Effector memory CD8-positive, alpha-beta T cell (primary cell): ENCODE measurements at regions not wholly inside any gene's neighbourhood (a gene's known extent, or its start where the extent isn't known, plus 50 kb on each side); places are given as distances from the start of the nearest gene placed in this dataset.
"Not testable (repeated sequence)": the region's sequence is repeated elsewhere in the genome, so short reads cannot be mapped to it uniquely, and the experiment has no call there.

ENCODE experiments used
- ATAC-seq: fragments of 150-1000 bp; cut with Tn5 transposase; replicated peaks from 2 replicates; pipeline ENCODE4 v1.10.0; 2021; ENCODE audit warnings: mild to moderate bottlenecking, moderate library complexity
- DNase-seq, 3 experiments: peaks; one replicate each; pipeline ENCODE4 v3.0.0; 2021
- H3K27ac Mint-ChIP-seq, 2 donors: one replicate each; pipeline ENCODE4 v1.8.0; 2022; ENCODE audit warnings: mild to moderate bottlenecking in 2 of 2, mixed read lengths in 2 of 2, moderate library complexity in 2 of 2
- H3K27me3 Mint-ChIP-seq, 2 donors: one replicate each; pipeline ENCODE4 v1.8.0; 2022; ENCODE audit warnings: mixed read lengths in 2 of 2
- H3K36me3 Mint-ChIP-seq: one replicate; pipeline ENCODE4 v1.8.0; 2022; ENCODE audit warnings: mild to moderate bottlenecking, moderate library complexity, mixed read lengths; ENCODE audit not compliant: insufficient read depth
- H3K4me1 Mint-ChIP-seq, 2 donors: one replicate each; pipeline ENCODE4 v1.8.0; 2022; ENCODE audit warnings: low read depth in 2 of 2, mixed read lengths in 2 of 2
- H3K4me3 Mint-ChIP-seq, 2 donors: one replicate each; pipeline ENCODE4 v1.8.0; 2022; ENCODE audit warnings: mild to moderate bottlenecking in 2 of 2, mixed read lengths in 2 of 2, moderate library complexity in 2 of 2
- H3K9me3 Mint-ChIP-seq, 2 donors: one replicate each; pipeline ENCODE4 v1.8.0; 2022; ENCODE audit warnings: mixed read lengths in 2 of 2

DNA sequence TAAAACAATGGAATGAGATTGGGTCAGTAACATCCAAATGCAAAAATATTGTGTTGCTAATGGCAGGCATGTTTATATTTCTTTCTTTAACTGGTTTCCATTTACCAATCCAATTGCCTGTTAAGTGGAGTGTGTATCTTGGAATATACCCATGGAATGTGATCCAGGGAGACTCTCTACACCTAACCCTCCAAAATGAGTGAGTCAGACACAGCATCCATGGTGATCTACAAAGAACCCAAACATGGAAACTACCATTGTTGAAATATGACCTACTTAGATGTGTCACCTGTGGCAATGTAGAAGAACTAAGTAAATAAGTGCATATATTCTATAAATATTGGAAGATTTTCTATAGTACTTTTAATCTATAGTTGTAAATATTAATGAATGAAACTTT lies 110.3 kb downstream of the AREG start:
- no peak for ATAC-seq
- Mint-ChIP-seq H3K27me3 (no peaks in the 10 kb centered on the region), H3K9me3 (no peaks in the 10 kb centered on the region), H3K36me3 (no peaks in the 10 kb centered on the region), H3K4me1 (no peaks in the 10 kb centered on the region), H3K27ac (no peak overlapping the region), H3K4me3 (no peak overlapping the region)
- no peak for DNase-seq

DNA sequence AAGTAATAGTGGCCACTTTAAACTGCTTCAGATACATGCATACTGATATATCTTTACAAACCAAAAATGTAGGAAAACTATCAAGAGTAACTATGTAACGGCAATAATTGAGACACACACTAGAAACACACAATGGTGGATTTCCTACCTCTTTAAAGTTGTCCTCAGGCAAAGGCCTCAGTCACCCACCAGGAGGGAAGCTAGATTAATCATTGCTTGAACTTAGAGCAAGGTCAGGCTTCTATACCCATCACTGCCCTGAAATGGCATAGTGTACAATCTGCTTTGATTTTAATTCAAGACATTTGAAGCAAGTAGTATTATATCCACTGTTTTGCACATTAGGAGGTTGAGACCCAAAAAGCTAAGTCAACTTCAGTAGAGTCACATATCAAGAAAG lies 110.9 kb downstream of the AREG start:
- Mint-ChIP-seq H3K36me3 (no peaks in the 10 kb centered on the region), H3K27me3 (no peaks in the 10 kb centered on the region), H3K9me3 (no peaks in the 10 kb centered on the region), H3K4me1 (no peaks in the 10 kb centered on the region), H3K4me3 (no peak overlapping the region), H3K27ac (no peak overlapping the region)
- ATAC-seq: no peak
- DNase-seq: no peak

DNA sequence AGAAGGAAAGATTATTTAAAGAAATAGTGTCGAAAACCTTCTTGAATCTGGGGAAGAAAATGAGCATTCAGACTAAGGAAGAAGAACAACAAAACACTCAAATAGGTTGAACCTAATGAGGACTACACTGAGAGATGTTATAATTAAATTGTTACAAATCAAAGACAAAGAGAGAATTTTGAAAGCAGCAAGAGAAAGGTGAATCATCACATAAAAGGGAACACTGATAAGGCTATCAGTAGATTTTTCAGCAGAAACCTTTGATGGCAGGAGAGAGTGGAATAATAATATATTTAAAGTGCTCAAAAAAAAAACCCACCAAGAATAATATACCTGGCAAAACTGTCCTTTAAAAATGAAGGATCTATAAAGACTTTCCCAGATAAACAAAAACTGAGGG lies 114.9 kb downstream of the AREG start:
- Mint-ChIP-seq H3K4me3 (no peak overlapping the region), H3K4me1 (no peaks in the 10 kb centered on the region), H3K27me3 (no peaks in the 10 kb centered on the region), H3K27ac (no peak overlapping the region), H3K36me3 (no peaks in the 10 kb centered on the region), H3K9me3 (peaks cover 0 to 8% of the 10 kb centered on the region in 2 donors)
- no peak for DNase-seq
- no peak for ATAC-seq

DNA sequence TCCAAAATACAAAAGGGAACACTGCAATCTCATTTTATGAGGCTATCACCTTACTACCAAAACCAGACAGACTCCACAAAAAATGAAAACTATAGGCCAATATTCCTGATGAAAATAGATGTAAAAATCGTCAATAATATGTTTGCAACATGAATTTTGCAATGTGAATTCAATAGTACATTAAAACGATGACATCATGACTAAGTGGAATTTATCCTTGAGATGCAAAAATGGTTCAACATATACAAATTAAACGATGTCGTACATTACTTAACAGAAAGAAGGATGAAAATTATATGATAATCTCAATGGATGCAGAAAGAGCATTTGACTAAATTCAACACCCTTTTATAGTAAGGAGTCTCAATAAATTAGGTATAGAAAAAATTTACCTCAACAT lies 123.0 kb downstream of the AREG start:
- Mint-ChIP-seq H3K27me3 (no peaks in the 10 kb centered on the region), H3K4me1 (no peaks in the 10 kb centered on the region), H3K9me3 (peaks cover 0 to 15% of the 10 kb centered on the region in 2 donors), H3K4me3 (no peak overlapping the region), H3K36me3 (no peaks in the 10 kb centered on the region), H3K27ac (no peak overlapping the region)
- no peak for DNase-seq
- ATAC-seq: no peak

DNA sequence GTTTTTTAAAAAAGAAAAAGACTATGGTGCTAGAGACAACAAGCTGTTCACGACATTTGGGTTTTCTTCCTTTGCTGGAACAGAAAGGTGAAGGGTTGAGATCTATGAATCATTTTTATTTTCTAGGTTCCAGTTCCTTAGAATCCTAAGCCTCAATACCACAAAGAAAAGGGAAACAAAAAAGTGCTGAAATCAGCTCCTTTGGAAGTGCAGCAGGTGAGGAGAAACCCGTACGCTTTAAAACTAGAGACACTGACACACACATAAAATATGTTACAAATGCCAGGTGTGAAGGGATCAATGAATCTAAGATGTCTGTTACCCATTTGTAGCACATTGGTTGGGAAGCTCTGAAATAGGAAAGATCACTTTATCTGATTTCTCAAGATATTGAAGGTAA lies 125.2 kb downstream of the AREG start:
- Mint-ChIP-seq H3K27ac (no peak overlapping the region), H3K36me3 (no peaks in the 10 kb centered on the region), H3K4me1 (no peaks in the 10 kb centered on the region), H3K9me3 (peaks cover 2 to 7% of the 10 kb centered on the region in 2 donors), H3K27me3 (no peaks in the 10 kb centered on the region), H3K4me3 (no peak overlapping the region)
- DNase-seq (no peak), ATAC-seq (no peak)

DNA sequence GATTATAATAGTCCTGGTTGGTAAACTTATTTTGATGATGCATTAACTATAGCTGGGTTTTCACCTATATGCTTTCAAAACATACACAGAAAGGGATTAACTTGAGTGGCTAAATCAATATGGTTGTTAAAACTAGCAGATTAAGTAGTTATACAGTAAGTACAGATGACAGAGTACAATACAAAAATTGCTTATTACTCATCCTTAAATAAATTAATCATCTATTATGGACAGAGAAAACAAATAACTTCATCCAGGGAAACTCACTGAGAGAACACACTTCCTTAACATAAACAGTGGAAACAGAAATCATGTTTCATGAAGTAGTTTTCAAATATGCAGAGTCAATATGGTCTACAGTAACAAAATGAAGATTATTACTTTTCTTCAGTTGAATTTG lies 133.4 kb downstream of the AREG start:
- Mint-ChIP-seq H3K36me3 (no peaks in the 10 kb centered on the region), H3K27me3 (no peaks in the 10 kb centered on the region), H3K4me1 (no peaks in the 10 kb centered on the region), H3K27ac (no peak overlapping the region), H3K9me3 (peaks cover 0 to 2% of the 10 kb centered on the region in 2 donors), H3K4me3 (no peak overlapping the region)
- ATAC-seq: no peak
- no peak for DNase-seq

DNA sequence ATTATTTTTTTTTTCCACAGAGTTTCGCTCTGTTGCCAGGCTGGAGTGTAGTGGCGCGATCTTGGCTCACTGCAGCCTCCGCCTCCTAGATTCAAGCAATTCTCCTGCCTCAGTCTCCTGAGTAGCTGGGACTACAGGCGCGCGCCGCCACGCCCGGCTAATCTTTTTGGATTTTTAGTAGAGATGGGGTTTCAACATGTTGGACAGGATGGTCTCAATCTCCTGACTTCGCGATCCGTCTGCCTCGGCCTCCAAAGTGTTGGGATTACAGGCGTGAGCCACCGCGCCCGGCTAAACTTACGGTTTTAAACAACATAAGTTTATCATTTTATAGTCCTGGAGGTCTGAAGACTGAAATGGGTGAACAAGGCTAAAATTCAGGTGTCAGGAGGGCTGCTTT lies 133.9 kb downstream of the AREG start:
- not testable (repeated sequence) for ATAC-seq, H3K4me1 Mint-ChIP-seq, H3K36me3 Mint-ChIP-seq, H3K9me3 Mint-ChIP-seq, H3K27ac Mint-ChIP-seq, DNase-seq, H3K4me3 Mint-ChIP-seq, H3K27me3 Mint-ChIP-seq

DNA sequence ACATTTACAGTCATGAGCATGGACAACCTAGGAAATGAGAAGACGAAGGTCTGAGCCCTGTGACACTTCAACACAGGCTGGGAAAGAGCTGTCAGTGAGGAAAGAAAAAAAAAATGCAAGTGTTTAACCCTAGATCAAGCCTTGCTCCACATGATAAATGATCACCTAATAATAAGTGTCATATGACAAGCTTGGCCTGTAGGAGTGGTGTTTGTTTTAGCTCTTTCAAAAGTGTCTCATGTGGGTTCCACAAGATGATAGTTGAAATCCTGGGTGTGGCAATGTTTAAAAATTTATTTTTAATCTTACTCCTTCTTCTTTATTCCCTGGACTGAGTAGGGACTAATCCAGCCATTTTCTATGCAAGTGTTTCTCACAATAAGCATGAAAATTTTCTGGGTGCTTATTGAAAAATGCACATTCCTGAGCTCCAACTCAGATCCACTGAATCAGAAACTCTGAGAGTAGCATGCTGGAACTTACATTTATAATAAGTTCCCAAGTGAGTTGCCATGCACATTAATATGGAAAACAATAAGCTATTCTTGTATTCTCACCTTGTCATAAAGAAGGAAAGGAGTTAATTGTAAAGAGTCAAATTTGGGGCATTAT lies 138.3 kb downstream of the AREG start:
- ATAC-seq: no peak
- H3K36me3 Mint-ChIP-seq: peaks cover 3% of the 10 kb centered on the region
- no peaks in the 10 kb centered on the region for H3K27me3 Mint-ChIP-seq
- no peak for DNase-seq
- H3K4me3 Mint-ChIP-seq: no peak overlapping the region
- H3K9me3 Mint-ChIP-seq: no peaks in the 10 kb centered on the region
- no peaks in the 10 kb centered on the region for H3K4me1 Mint-ChIP-seq
- H3K27ac Mint-ChIP-seq: no peak overlapping the region

DNA sequence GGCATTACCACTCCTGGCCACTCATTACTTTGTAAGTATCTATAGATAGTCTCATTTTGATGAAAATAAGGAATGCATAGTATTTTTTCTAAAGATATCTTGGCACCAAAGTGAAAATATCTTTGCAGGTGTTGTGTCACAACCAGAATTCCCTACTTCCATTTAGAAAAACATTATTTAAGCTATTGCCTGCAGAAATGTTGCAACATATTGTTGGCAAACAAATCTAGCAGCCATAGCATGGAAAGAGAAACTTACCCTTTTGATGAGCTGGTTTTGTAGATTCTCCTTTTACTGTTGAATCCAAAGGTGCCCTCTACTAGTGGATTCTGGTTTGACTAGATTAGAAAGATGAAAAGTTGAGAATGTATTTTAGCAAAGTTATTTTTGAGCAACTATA lies 138.8 kb downstream of the AREG start:
- DNase-seq (no peak), ATAC-seq (no peak)
- Mint-ChIP-seq H3K27me3 (no peaks in the 10 kb centered on the region), H3K4me3 (no peak overlapping the region), H3K36me3 (peaks cover 3% of the 10 kb centered on the region), H3K27ac (no peak overlapping the region), H3K4me1 (no peaks in the 10 kb centered on the region), H3K9me3 (no peaks in the 10 kb centered on the region)

DNA sequence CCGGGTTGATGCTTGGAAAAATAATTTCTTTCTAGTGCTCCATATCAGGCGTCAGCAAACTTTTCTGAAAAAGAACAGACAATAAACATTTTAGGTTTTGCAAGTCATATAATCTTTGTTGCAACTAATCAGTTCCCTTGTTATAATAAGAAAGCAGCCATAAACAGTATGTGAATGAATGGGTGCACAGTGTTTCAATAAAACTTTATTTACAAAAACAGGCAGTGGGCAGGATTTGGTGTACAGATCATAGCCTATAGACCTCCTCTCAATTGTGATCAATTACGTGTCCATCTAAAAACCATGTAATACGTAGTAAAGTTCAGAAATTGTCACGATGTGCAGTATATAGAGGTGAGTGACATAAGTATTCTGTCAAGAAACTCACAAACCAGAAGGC lies 143.4 kb downstream of the AREG start:
- Mint-ChIP-seq H3K4me3 (no peak overlapping the region), H3K27me3 (no peaks in the 10 kb centered on the region), H3K36me3 (peaks cover 3% of the 10 kb centered on the region), H3K27ac (no peak overlapping the region), H3K9me3 (no peaks in the 10 kb centered on the region), H3K4me1 (no peaks in the 10 kb centered on the region)
- DNase-seq: no peak
- ATAC-seq: no peak

DNA sequence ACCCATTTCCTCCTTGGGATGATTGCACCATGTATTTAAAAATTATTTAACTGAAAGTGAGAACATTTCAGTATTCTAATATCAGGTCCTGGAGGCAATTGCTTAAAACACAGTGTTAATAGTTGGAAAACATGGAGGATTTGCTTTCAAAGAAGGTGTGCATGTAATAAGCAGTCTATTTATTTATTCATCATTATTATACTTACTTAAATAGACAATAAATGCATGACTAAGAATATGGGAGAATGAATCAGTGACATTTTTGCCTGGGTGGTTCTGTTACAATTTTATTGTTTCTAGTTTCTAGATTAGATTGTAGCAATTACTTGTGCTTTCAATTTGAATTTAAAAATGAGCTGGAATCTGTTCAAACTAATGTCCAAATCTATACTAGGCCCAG lies 145.5 kb downstream of the AREG start:
- H3K27ac Mint-ChIP-seq: no peak overlapping the region
- no peak for ATAC-seq
- H3K27me3 Mint-ChIP-seq: no peaks in the 10 kb centered on the region
- H3K4me3 Mint-ChIP-seq: no peak overlapping the region
- DNase-seq: no peak
- H3K36me3 Mint-ChIP-seq: no peaks in the 10 kb centered on the region
- H3K9me3 Mint-ChIP-seq: no peaks in the 10 kb centered on the region
- no peaks in the 10 kb centered on the region for H3K4me1 Mint-ChIP-seq

DNA sequence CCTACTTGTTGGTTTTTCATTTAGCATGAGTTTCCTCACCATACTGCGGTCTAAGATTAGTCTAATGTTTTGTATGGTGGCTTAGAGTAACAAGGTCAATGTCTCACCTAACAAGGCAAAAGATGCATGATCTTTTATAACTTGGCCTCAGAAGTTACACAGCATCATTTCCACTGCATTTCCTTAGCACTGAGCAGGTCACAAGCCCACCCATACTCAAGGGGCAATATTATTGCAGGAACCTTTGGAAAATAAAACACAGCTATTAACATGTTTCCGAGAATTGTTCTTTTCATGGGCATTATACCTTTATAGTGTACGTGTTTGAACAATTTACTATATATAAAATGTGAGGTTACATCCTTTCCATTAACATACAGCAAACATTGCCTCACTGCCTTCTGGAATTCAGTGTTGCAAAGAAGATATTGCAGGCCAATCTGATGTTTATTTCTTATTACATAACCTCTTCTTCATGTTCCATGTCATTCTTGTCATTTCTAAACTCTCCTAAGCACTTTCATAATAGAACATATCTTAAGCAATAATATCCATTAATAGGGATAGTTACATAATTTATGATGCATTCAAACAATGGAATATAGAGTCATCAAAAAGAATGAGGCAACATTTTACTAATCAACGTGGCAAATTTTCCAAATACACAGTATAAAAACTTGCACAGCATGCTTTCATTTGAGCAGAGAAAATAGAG lies 153.8 kb downstream of the AREG start:
- no peak overlapping the region for H3K27ac Mint-ChIP-seq
- DNase-seq: no peak
- H3K4me1 Mint-ChIP-seq: no peaks in the 10 kb centered on the region
- H3K9me3 Mint-ChIP-seq: no peaks in the 10 kb centered on the region
- no peaks in the 10 kb centered on the region for H3K27me3 Mint-ChIP-seq
- H3K36me3 Mint-ChIP-seq: no peaks in the 10 kb centered on the region
- ATAC-seq: no peak
- no peak overlapping the region for H3K4me3 Mint-ChIP-seq

DNA sequence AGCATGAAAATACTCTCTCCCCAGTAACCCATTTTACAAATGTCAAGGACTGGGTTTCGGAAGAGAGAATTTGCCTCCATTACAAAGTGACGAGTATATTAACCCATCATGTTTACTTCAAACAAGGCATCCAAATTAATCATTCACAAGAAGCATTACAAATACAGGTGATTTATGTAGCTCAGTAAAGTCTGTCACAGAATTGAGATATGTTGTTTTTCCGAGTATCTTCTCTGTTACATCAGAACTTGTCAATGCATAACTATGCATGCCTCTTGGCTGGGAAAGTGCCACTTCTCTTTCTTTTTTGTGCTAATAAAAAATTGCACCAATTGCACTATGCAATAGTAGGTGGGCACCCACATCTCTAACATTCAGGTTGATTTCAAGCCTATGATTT lies 158.2 kb downstream of the AREG start:
- Mint-ChIP-seq H3K27ac (no peak overlapping the region), H3K4me1 (no peaks in the 10 kb centered on the region), H3K27me3 (no peaks in the 10 kb centered on the region), H3K36me3 (no peaks in the 10 kb centered on the region), H3K9me3 (no peaks in the 10 kb centered on the region), H3K4me3 (no peak overlapping the region)
- ATAC-seq (no peak), DNase-seq (no peak)

DNA sequence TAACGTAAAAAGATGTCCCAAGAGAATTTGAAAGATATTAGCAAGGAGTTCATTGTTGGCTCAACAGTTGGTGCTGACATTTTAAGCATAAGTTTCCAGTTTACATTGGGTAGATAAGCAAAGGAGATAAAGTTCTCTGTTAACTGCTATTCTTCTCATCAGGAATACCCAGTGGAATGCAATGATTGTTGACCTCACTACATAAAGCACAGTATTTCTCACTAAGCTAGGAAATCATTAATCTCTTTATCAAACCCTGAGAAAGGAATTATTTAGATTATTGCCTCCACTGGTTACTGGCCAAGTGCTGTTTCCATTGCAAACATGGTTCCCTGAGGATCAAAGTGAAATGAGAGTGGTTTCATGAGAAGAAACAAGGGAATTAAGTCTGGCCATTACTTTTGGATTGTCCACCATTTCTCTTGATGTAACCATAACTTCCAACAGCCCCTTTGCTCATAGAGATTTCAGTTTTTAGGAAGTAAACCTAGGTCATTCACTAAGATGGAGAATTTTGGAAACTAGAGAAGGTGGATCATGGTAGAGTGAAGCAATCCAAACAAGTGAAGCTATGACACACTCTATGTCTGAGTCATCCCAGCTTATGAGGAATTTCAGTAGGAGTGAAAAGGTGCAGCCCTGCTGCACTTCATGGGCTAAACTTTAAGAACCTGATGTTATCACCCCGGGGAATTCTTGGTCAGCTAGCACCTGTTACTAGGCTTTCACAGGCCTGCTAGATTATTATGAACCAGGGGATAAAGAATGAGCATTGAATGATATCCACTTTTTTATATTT lies 163.4 kb downstream of the AREG start:
- DNase-seq: no peak
- H3K9me3 Mint-ChIP-seq: no peaks in the 10 kb centered on the region
- ATAC-seq: no peak
- H3K4me1 Mint-ChIP-seq: no peaks in the 10 kb centered on the region
- H3K4me3 Mint-ChIP-seq: no peak overlapping the region
- H3K36me3 Mint-ChIP-seq: no peaks in the 10 kb centered on the region
- H3K27ac Mint-ChIP-seq: no peak overlapping the region
- no peaks in the 10 kb centered on the region for H3K27me3 Mint-ChIP-seq
